GM18867 (cell line): ENCODE measurements at regions not wholly inside any gene's neighbourhood (a gene's known extent, or its start where the extent isn't known, plus 50 kb on each side); places are given as distances from the start of the nearest gene placed in this dataset.
"Not testable (repeated sequence)": the region's sequence is repeated elsewhere in the genome, so short reads cannot be mapped to it uniquely, and the experiment has no call there.

Experiments used
- ATAC-seq: cut with Tn5 transposase; IDR thresholded peaks from one replicate; pipeline ENCODE4 v1.9.1; 2021; ENCODE audit warnings: mild to moderate bottlenecking, moderate library complexity; ENCODE audit not compliant: unreplicated experiment

DNA sequence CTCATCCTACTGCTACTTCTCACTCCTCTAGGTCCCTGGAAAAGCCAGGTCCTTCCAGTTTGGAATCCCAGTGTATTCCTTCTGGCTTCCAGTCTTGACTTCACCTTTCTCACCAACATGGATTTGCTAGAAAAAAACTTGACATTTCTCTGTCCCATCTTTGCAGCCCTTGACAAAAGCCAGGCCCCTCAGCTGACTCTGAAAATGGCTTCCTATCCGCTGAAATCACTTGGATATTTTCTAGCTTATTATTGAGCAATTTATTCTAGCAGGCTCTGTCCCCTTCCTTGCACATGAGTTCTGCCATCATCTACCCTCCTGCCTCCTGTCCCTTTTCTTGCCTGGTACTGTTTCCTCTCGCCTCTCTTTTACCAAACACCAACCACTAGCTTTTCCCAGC is 427.2 kb downstream of the BUD13 start:
- ATAC-seq: no peak

DNA sequence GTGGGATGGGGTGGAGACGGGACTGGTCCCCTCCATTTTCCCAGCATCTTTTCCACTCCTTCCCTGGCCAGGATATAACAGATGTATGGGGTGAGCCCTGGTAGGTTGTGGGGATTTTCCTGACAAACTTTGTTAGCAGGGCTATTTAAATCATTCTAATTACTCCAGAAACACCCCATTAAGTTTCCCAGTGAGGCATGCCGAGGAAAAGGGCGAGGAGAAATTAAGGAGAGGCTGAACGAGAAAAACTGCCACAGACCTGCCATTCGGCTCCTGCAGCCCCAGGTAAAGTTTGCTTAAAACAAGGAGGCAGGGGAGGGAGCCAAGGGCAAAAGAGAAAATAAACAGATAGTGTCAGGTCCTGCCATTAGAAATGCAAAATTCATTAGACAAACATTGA is 428.2 kb downstream of the BUD13 start:
- no peak for ATAC-seq

- no peak for ATAC-seq
Observed at GRCh38 chr11:116343270-116343669, 429.5 kb downstream of the BUD13 start.

DNA sequence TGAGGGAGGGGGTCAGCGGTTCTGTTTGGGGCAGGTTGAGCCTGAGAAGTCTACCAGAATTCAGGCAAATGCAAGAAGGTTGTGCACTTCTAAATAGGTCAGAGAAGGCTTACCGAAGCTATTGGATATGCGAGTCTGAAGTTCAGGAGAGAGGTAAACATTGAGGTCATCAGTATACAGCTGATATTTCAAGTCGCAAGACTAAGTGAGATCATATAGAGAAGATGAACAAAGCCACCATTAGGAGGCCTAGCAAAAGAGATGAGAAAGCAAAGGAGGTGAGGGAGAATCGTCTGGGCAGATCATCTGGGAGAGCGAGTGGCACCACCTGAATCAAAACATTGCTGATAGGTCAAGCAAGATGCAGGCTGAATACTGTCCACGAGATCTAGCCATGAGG is 430.6 kb downstream of the BUD13 start:
- no peak for ATAC-seq

DNA sequence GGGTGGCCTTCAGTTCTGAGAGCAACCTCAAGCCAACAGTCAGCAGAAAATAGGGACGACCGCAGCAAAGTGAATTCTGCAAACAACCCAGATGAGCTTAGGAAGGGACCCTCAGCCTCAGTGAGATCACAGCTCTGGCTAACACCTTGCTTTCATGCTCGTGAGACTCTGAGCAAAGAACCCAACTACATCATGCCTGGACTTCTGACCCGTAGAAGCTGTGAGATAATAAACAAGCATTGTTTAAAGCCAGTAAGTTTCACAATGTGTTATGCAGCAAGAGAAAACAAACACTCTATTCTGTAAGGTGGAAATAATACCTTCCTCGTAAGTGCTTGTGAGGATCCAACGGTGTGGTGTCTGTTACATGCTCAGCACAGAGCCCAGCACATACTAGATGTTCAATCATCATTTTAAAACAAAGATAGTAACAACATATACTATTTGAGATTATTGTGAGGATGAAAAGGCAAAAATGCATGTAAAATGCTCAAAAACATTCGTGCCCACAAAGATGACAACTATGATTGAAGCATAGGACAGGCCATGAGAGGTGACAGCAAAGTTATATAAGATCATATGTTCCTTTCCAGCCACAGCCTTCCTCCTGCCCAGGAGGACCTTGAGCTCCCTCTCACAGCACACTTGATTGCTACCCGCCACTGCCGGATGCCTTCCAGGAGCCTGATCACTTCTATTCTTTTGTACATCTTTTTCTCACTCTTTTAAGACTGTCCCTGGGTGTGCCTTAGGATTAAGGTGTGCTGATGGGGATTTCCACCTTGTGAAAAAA is 433.3 kb downstream of the BUD13 start:
- ATAC-seq: no peak

- ATAC-seq: not testable (repeated sequence)
Observed at GRCh38 chr11:116338500-116338899, 434.3 kb downstream of the BUD13 start.

DNA sequence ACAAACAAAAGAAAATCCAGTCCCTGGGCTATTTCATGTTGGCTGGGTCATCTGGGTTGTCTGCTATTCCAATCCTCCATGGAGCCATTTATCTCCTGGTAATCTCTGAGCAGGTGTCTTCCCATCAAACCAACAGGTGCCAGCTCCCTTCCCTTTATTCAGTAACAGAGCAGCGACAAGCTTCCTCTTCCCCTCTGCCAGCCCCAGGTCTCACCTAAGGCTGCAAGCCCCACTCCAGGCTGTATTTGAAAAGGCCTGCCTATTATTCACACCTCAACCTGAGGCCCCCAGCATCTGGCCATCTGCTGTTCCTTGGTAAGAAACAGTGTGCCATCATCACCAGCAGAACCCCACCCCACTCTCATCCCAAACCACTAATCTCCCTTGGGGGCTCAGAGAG is 436.2 kb downstream of the BUD13 start:
- no peak for ATAC-seq

- ATAC-seq: no peak
Observed at GRCh38 chr11:116335891-116336290, 436.9 kb downstream of the BUD13 start.

GRCh38 chr11:116335078-116335477 is 437.7 kb downstream of the BUD13 start:
- ATAC-seq: no peak

- no peak for ATAC-seq
Observed at GRCh38 chr11:116334596-116334995, 438.2 kb downstream of the BUD13 start.

- ATAC-seq: no peak
Observed at GRCh38 chr11:116333001-116333535, 439.7 kb downstream of the BUD13 start.

DNA sequence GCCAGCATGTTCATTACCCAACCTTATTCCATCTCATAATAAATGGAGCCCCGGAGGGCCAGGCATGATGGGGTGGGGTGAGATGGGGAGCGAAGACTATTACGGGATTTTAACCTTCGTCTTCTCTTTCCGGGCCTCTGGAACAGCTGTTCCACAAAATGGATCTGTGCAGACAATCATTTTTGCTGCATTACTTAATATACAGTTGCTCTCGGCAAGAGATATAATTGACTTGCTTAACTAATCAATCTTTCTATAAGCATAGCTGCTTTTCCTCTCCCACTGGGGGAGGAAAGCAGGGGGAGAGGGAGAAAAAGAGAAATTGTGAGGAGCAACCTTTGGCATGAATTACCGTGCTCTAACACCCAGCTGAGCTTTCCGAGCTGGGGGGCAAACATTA is 440.4 kb downstream of the BUD13 start:
- no peak for ATAC-seq

GRCh38 chr11:116331381-116331780 is 441.4 kb downstream of the BUD13 start:
- ATAC-seq: no peak

DNA sequence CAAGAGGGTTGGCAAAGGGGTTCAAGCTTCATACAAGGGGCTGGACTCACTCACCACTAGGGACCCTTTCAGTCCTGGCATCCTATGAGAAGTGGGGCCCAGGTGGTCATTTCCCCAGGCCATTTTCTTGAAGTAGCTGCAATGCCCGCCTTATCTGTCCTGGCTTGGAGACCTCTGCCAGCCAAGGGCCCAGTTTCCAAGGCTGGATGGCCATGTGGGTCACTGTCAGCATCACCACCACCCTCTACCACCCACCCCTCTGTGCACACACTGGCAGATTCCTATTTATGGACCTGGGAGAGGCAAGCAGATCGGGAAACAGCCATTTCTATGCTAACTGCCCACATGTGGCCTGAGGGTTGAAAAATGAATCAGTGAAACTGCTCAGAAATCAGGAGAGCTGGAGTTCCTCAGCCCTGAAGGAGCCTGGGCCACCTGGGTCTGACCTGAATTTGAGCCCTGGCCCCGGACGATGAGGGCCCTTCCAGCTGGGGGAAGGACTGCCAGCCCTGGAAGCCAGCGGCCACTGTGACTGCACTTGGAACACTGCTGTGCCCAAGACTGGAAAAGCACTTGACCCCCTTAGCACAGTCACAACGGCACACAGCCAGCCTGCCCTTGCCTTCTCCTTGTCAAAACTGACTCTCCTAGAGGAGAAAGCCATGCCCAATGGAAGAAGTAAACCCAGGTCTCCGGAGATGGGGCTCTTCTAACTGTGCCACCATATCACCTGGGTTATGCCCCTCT is 442.2 kb downstream of the BUD13 start:
- ATAC-seq: no peak

GRCh38 chr11:116329354-116330090 is 443.3 kb downstream of the BUD13 start:
- no peak for ATAC-seq

- ATAC-seq: no peak
Observed at GRCh38 chr11:116328851-116329250, 443.9 kb downstream of the BUD13 start.

GRCh38 chr11:116328391-116328790 is 444.4 kb downstream of the BUD13 start:
- no peak for ATAC-seq

DNA sequence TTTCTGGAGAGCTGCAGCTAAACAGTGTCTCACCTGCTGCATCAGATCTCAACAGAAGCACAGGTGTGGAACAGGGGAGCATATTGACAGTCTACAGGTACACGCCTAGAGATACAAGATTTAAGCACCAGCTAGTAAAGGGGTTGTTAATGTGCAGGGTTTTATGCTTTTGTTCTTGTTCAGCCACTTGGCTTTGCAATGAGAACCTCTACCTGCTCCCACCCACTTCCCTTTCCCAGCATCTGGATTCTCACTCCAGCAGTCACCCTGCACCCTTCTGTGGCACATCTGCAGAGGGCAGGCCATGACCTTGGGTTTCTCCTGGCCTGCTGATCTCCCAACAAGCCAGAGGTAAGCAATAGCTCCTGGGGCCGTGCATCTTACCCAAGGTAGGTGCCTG is 446.6 kb downstream of the BUD13 start:
- no peak for ATAC-seq

GRCh38 chr11:116325247-116325646 is 447.5 kb downstream of the BUD13 start:
- no peak for ATAC-seq

- not testable (repeated sequence) for ATAC-seq
Observed at GRCh38 chr11:116324077-116324476, 448.7 kb downstream of the BUD13 start.

- ATAC-seq: no peak
Observed at GRCh38 chr11:116317212-116317611, 455.6 kb downstream of the BUD13 start.
